ENCODE measurements at regions not wholly inside any gene's neighbourhood (a gene's known extent, or its start where the extent isn't known, plus 50 kb on each side); places are given as distances from the start of the nearest gene placed in this dataset.

DNA sequence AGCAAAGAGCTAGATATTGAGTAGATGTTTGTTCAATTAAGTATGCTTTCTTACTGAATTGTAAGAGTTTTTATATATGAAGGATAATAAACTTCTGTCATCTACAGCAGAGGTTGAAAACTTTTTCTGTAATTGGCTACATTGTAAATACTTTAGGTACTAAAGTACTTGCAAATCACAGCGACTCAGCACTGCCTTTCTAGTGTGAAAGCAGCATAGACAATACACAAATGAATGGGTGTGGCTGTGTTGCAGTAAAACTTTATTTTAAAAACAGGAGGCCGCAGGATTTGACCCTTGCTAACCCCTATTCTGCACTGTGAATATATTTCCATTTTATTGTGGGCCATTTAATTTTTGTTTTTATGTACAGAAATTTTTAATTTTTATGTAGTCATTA is 104.3 kb upstream of the TMC3 start:
- in situ Hi-C loops (cut with HindIII; ENCODE audit: low pct_unique_long_range_greater_than_20kb, low sequenced_read_pairs): no loop called here
- DNase-seq (ENCODE audit: low read depth, low spot score): peak; percentile 13

GRCh38 chr15:81475926-81476325 is 101.9 kb upstream of the TMC3 start:
- no peak for DNase-seq (ENCODE audit: low read depth, low spot score)
- in situ Hi-C loops (cut with HindIII; ENCODE audit: low pct_unique_long_range_greater_than_20kb, low sequenced_read_pairs): no loop called here

- in situ Hi-C loops (cut with HindIII; ENCODE audit: low pct_unique_long_range_greater_than_20kb, low sequenced_read_pairs): no loop called here
- DNase-seq (ENCODE audit: low read depth, low spot score): no peak
These were observed 101.5 kb upstream of the TMC3 start for GRCh38 chr15:81475471-81475870.

DNA sequence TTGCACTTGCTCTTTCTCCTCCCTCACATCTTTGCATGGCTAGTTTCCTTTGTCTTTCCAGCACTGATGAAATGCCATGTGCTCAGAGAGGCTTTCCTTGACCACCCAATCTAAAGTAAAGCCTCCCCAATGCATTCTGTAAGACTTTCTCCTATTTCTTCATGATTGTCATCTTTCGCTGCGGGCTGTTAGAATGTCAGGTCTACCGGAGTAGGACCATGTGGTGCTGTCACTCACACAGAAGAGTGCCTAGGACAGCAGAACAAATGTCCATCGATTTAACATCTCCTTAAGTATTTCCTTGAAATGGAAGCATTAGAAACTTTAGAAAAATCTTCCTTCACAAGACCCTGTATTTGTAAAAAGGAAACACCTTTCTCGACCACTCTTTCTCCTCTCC is 99.9 kb upstream of the TMC3 start:
- no peak for DNase-seq (ENCODE audit: low read depth, low spot score)
- in situ Hi-C loops (cut with HindIII; ENCODE audit: low pct_unique_long_range_greater_than_20kb, low sequenced_read_pairs): no loop called here

DNA sequence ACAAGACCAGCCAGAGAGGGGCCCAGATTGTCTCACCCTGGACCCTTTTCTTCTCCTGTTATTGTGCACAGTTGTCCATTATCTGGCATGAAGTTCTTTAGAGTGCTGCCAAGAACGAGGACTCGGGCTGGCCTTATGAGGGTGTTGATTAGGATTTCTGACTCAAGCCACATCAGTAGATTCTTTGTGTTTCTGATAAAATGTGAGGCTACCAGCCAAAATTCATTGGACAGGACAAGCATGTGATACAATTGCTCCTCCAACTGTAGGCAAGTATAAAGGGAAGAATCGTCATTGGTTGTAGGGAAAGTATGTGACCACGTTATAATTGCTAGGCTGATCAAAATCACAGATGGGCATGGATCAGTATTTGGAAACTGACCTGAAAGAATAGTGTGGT is 99.2 kb upstream of the TMC3 start:
- no peak for DNase-seq (ENCODE audit: low read depth, low spot score)
- in situ Hi-C loops (cut with HindIII; ENCODE audit: low pct_unique_long_range_greater_than_20kb, low sequenced_read_pairs): no loop called here

DNA sequence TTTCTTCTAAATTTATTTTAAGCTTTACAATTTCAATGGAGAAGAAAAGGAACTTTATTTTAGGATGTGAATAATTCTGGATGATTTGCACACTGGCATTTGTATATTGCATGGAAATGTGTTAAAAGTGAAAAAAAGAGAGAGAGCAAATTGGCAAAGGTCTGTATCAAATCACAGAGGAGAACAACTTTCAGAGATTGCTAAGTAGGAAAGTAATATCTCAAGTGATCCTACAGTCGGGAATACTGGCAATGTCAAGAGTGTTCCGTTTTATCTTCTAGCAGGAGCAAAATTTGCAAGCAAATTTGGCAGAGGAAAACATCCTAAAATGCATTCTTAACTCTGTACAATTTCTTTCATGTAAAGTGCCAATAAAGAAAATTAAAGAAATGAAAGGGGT is 97.1 kb upstream of the TMC3 start:
- in situ Hi-C loops (cut with HindIII; ENCODE audit: low pct_unique_long_range_greater_than_20kb, low sequenced_read_pairs): no loop called here
- no peak for DNase-seq (ENCODE audit: low read depth, low spot score)

GRCh38 chr15:81469154-81469553 is 95.1 kb upstream of the TMC3 start:
- in situ Hi-C loops (cut with HindIII; ENCODE audit: low pct_unique_long_range_greater_than_20kb, low sequenced_read_pairs): no loop called here
- no peak for DNase-seq (ENCODE audit: low read depth, low spot score)

DNA sequence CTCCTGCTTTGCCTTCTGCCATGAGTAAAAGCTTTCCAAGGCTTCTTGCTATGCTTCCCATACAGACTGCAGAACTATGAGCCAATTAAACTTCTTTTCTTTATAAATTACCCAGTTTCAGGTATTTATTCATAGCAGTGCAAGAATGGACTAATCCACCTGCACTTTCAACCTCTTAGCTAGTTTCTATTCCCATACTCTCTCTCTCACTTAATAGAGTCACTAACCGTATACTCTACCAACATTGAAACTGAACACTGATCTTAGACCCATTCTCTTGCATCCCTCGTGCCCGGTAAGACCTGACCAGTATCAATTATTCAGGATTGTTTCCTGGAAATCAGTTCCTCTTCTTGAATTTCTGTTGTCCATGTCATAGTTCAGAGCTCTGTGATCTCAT is 92.7 kb upstream of the TMC3 start:
- in situ Hi-C loops (cut with HindIII; ENCODE audit: low pct_unique_long_range_greater_than_20kb, low sequenced_read_pairs): no loop called here
- DNase-seq (ENCODE audit: low read depth, low spot score): no peak

GRCh38 chr15:81454024-81454423 is 80.0 kb upstream of the TMC3 start:
- no peak for DNase-seq (ENCODE audit: low read depth, low spot score)
- in situ Hi-C loops (cut with HindIII; ENCODE audit: low pct_unique_long_range_greater_than_20kb, low sequenced_read_pairs): no loop called here

DNA sequence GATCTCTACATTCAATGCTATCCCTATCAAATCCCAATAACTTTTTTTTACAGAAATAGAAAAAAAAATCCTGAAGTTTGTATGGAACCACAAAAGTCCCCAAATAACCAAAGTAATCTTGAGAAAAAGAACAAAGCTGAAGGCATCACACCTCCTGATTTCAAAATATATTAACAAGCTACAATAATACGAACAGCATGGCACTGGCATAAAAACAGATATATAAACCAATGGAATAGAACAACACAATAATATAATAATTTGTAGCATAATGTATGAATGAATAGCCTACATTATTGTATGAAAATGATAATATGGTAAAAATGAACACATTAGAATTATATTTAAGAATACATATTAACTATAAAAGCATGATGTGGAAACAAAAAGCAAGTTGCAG is 76.7 kb upstream of the TMC3 start:
- DNase-seq (ENCODE audit: low read depth, low spot score): no peak
- in situ Hi-C loops (cut with HindIII; ENCODE audit: low pct_unique_long_range_greater_than_20kb, low sequenced_read_pairs): no loop called here

GRCh38 chr15:81449836-81450474 is 75.9 kb upstream of the TMC3 start:
- in situ Hi-C loops (cut with HindIII; ENCODE audit: low pct_unique_long_range_greater_than_20kb, low sequenced_read_pairs): no loop called here
- no peak for DNase-seq (ENCODE audit: low read depth, low spot score)

- no peak for DNase-seq (ENCODE audit: low read depth, low spot score)
- in situ Hi-C loops (cut with HindIII; ENCODE audit: low pct_unique_long_range_greater_than_20kb, low sequenced_read_pairs): no loop called here
These were observed 69.2 kb upstream of the TMC3 start for GRCh38 chr15:81443040-81443820.

- in situ Hi-C loops (cut with HindIII; ENCODE audit: low pct_unique_long_range_greater_than_20kb, low sequenced_read_pairs): no loop called here
These were observed 68.4 kb upstream of the TMC3 start for GRCh38 chr15:81442454-81442853.

DNA sequence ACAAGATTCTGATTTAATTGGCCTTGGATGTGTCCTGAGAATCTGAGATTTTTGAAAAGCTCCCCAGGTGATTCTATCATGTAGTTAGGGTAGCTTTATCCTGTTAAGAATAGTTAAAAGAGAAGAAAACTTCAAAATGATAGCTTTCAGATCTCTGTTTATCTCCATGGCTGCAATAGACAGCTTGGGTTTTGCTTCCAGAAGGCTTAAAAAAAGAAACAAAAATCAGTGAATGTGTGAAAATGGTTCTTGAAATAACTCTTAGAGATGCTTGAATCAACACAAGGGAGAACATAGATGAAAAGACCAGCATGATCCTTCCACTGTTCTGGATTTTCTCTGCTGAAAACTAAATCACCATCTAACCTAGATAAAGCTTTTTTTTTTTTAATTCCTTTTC is 60.8 kb upstream of the TMC3 start:
- no peak for DNase-seq (ENCODE audit: low read depth, low spot score)
- in situ Hi-C loops (cut with HindIII; ENCODE audit: low pct_unique_long_range_greater_than_20kb, low sequenced_read_pairs): no loop called here

More at GRCh38 chr15:81442454-81442853, 68.4 kb upstream of the TMC3 start:
- no peak for DNase-seq (ENCODE audit: low read depth, low spot score)

- in situ Hi-C loops (cut with HindIII; ENCODE audit: low pct_unique_long_range_greater_than_20kb, low sequenced_read_pairs): no loop called here
These were observed 59.4 kb upstream of the TMC3 start for GRCh38 chr15:81433462-81433861.

GRCh38 chr15:81432179-81432578 is 58.2 kb upstream of the TMC3 start:
- in situ Hi-C loops (cut with HindIII; ENCODE audit: low pct_unique_long_range_greater_than_20kb, low sequenced_read_pairs): no loop called here
- no peak for DNase-seq (ENCODE audit: low read depth, low spot score)

More at GRCh38 chr15:81433462-81433861, 59.4 kb upstream of the TMC3 start:
- DNase-seq (ENCODE audit: low read depth, low spot score): no peak

- in situ Hi-C loops (cut with HindIII; ENCODE audit: low pct_unique_long_range_greater_than_20kb, low sequenced_read_pairs): no loop called here
These were observed 53.2 kb upstream of the TMC3 start for GRCh38 chr15:81427176-81427575.

GRCh38 chr15:81425905-81426304 is 51.9 kb upstream of the TMC3 start:
- no peak for DNase-seq (ENCODE audit: low read depth, low spot score)
- in situ Hi-C loops (cut with HindIII; ENCODE audit: low pct_unique_long_range_greater_than_20kb, low sequenced_read_pairs): no loop called here

More at GRCh38 chr15:81427176-81427575, 53.2 kb upstream of the TMC3 start:
- no peak for DNase-seq (ENCODE audit: low read depth, low spot score)

All from SK-MEL-5 (cell line).